ENCODE measurements at regions not wholly inside any gene's neighbourhood (a gene's known extent, or its start where the extent isn't known, plus 50 kb on each side); places are given as distances from the start of the nearest gene placed in this dataset.
A peak's percentile ranks its signal among the peaks of the same experiment; 100 is the strongest.

DNA sequence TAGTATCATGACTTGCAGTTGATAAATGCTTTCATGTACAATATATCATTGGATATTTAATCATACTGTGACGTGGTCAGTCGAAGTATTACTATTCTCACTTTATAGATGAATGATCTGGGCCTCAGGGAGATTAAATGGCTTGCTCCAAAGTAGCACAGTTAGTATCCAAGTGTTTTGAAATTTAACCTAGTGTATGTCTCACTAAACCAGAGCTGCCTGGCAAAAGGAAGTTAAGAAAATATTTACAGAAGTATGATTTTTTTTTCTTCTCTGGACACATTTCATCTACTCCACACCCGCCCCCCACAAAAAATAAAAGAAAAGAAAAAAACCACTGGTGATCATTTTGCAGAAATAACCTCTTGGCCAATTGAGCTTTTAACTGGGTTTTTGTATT is 71.9 kb upstream of the CXADR start:
- DNase-seq (ENCODE audit: low read depth, low spot score) = no peak

DNA sequence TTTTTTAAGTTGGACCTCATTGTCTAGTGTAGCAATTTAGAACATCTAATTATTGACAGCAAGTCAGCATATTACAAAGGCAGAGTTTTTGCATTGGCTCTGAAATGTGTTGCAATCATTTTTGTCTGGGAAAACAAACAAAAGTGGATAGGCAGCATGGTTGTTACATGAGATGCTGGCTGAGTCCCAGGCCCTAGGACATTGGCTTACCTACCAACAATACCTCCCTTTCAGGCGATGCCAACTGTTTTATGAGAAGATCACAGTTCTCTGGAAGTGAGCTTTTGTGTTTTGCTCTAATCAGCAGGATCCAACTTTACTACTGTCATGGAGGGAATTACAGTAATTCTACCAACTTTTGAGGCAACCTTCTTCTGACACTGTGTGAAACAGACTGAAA is 71.5 kb upstream of the CXADR start:
- DNase-seq (ENCODE audit: low read depth, low spot score) = peak; percentile 46

DNA sequence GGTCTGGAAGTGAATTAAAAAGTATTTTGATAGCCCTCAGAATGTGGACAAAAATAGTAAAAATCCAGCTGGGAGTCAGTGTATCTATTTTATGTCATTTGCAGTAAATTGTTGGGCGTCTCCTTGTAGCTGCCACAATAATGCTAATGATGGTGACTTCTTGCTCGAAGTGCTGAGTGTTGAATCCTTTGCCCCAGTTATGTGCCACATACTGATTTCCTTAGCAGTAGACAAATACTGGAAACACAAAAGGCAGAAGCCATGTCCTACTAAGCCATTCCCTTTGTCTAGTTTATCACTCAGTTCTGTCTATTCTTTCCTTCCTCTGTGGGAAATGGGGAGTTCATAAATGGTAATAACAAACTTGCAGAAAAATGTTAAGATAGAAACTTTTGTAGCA is 70.7 kb upstream of the CXADR start:
- no peak for DNase-seq (ENCODE audit: low read depth, low spot score)

DNA sequence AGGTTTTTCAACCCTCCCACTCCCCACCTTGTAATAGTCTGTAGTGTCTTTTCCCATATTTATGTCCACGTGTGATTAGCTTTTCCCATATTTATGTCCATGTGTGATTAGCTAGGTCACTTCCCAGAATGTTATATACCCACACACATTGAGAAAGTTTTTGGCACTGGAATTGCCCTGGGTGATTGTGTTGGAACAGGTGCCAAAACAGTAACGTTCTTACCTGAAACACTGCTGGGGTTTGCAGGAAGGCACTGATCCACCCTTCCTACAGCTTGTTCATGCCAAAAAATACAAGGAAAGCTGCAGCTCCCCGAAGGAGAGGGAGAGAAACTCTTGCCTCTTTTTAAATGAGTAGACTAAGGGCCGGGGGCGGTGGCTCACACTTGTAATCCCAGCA is 68.0 kb upstream of the CXADR start:
- no peak for DNase-seq (ENCODE audit: low read depth, low spot score)

DNA sequence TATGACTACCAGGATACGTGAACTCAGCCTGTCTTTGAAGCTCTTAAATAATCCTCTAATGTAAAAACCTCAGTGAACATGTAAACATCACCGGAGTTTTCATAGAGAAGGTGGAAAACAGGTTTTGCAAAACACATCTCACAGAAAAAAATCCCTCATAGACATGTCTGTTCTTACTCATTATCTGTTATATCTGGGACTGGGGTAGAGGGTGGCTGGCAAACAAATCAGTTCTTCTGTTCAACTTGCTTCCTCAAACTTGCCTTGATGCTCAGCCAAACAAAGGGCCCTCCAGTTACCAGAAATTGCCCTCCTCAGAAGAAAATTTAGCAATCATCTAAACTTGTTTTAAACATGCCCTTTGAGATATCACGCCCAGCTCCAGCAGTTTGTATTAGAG is 66.1 kb upstream of the CXADR start:
- no peak for DNase-seq (ENCODE audit: low read depth, low spot score)

DNA sequence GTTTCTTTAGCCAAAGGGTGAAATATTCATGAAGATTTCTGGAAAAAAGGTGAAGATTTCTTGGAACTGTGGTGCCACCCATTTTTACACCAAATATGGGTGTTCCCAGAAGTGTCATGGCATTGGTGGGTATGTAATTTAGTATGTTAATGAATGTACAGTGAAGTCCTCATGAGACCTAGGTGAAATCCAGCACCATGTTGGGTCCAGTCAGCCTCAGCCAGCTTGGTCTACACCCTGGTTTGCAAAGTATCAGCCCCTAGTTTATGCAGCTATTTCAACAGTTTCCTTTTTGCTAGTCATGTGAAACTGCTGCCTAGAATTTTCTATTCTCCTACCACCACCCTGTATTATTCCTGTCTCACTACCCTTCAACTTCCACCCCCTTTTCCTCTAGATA is 63.1 kb upstream of the CXADR start:
- no peak for DNase-seq (ENCODE audit: low read depth, low spot score)

DNA sequence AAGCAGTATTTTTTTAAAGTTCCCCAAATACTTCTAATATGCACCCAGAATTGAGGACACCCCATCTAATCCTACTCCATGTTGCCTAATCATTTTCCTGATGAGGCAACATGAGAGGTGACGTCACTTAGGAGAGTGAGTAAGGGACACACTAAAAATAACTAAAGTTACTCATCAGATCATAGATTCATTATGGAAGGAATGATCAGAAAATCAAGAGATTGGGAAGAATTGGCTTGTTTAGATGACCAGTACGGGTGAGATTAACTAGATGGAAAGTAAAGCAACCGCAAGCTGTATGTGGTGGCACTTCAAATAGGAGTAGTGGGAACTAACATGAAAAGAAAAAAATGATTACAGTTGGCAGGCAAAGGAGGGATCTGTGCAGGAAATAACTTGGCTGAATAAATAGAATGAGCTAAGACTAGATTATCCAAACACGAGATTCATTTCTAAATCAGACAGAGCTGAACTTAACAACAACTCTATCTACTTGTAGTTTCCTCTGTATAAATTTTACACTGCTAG is 61.4 kb upstream of the CXADR start:
- no peak for DNase-seq (ENCODE audit: low read depth, low spot score)

DNA sequence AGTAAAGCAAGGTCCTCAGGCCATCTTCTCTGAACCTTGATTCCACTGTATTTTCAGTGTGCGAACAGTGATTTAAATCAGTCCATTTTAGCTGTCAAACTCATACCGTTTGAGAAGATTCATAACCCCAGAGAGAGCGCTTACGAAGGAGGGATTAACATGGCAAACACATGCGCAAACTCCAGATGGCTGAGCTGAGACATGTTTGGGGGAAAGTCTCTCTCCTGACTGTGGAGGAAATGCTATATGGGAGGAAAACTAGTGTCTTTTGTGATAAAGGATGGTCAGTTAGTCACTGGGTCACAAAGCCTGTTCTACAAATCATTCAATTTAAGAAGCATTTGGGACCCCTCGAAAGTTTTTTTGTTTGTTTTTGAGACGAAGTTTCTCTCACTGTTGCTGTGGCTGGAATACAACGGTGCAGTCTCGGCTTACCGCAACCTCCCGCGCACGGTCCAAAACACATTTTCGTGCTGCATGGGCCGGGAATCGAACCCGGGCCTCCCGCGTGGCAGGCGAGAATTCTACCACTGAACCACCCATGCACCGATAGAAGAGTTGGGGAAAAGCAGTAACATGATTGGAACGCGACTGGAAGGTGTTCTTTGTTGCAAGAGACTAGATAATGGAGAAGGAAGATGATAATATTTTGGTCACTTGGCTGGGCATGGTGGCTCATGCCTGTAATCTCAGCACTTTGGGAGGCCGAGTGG is 58.4 kb upstream of the CXADR start:
- DNase-seq (ENCODE audit: low read depth, low spot score) = peak; percentile 55

DNA sequence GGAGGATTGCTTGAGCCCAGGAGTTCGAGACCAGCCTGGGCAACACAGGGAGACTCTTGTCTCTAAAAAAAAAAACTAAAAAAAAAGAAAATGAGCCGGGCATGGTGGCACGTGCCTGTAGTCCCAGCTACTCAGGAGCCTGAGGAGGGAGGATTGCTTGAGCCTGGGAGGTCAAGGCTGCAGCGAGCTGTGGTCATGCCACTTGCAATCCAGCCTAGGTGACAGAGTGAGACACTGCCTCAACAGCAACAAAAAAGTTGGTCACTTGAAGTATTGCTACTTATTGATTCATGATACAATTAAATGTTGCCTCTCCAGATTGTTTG is 57.9 kb upstream of the CXADR start:
- no peak for DNase-seq (ENCODE audit: low read depth, low spot score)

DNA sequence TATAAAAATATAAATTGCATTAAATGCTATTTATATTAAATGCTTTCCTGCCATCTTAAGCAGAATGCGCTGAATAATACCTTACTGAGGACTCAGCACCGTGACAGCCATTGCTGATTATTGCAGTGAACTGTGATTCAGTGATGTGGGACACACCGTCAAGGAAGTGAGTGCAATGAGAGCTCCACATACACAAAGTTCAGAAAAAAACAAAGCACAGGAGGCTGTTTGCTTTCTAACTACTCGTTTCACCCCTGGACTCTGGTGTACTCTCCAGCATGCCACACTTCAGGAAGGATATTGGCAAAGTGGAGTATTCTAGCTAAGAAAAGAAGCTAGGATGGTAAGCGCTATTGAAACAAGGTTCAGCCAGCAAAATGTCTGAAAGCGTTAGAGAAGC is 57.4 kb upstream of the CXADR start:
- no peak for DNase-seq (ENCODE audit: low read depth, low spot score)

DNA sequence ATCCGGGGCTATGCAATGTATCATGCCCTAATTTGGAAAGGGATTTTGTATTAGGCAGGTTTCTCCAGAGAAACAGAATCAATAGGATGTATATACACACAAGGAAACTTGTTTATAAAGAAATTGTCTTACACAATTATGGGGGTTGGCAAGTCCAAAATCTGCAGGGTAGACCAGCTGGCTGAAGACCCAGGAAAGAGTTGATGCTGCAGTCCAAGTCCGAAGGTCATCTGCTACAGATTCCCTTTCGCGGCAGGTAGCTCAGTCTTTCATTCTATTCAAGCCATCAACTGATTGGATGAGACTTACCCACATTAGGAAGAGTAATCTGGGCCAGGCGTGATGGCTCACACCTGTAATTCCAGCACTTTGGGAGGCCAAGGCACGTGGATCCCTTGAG is 54.6 kb upstream of the CXADR start:
- DNase-seq (ENCODE audit: low read depth, low spot score) = no peak

DNA sequence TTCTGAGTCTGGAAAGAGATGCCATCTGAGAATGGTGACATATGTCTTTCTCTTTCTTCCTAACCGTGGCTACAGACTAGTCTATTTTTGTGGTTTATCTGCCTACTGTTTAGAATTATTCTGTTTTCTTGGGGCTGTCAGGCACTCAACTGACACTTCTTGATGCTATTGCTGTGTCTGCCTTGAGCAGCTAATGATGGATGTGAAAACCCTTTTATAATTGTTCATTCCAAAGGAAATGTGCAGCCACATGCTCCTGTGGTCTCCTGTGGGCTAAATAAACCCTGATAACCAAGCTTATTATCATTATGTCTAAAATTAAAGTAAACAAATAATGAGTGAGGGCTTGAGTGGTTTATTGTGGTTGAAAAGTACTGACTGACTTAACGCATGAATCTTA is 52.7 kb upstream of the CXADR start:
- DNase-seq (ENCODE audit: low read depth, low spot score) = no peak

DNA sequence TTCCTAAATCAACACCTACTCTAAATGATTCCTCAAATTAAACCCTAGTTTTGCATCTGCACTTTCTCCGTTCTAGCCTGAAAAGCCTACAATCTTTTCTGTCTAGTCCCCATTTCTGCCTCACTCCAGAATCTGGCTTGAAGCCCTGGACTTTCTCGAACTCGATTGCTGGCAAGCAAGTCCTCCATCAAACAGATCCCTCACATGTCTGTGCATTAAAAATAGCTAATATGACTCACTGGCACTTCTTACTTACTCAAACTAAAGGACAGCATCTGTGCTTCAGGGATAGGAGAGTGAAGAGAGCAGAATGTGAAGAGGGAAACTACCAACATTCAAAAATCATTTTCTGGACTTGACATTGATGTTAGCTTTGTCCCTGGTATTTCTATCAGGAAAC is 51.8 kb upstream of the CXADR start:
- DNase-seq (ENCODE audit: low read depth, low spot score) = no peak

DNA sequence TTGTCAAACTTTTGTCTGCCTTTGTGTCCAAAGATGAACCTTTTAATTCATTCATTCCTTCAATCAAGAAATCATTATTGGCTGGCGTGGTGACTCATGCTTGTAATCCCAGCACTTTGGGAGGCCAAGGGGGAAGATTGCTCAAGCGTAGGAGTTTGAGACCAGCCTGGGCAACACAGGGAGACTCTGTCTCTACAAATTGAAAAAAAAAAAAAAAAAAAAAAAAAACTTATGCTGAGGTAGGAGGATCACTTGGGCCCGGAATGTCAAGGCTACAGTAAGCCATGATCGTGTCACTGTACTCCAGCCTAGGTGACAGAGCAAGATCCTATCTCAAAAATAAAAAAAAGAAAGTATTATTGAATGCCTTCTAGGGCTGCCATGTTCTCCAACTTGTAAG is 51.3 kb upstream of the CXADR start:
- no peak for DNase-seq (ENCODE audit: low read depth, low spot score)

DNA sequence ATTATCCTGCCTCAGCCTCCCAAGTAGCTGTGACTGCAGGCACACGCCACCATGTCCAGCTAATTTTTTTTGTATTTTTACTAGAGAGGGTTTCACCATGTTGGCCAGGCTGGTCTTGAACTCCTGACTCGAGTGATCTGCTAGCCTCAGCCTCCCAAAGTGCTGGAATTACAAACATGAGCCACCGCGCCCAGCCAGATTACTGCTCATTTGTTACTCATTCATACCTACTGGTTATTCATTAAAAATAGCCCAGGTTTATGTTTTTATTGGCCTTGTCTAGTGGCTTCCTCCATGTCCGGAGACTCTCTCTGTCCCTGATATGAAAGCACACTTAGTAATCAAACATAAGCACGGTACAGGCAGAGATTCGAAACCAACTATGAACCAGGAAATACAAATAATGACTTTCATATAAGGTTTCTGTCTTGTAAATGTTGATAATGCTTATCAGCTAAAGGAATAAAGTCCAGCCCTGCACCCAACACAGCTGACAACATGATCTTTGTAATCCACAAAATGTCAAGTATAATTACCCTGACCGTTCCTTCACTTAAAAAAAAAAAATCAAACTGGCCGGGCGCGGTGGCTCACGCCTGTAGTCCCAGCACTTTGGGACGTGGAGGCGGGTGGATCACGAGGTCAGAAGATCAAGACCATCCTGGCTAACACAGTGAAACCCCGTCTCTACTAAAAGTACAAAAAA is 50.4 kb upstream of the CXADR start:
- DNase-seq (ENCODE audit: low read depth, low spot score) = no peak

Data from smooth muscle cell of the brain vasculature (primary cell).